ENCODE measurements at regions not wholly inside any gene's neighbourhood (a gene's known extent, or its start where the extent isn't known, plus 50 kb on each side); places are given as distances from the start of the nearest gene placed in this dataset.

DNA sequence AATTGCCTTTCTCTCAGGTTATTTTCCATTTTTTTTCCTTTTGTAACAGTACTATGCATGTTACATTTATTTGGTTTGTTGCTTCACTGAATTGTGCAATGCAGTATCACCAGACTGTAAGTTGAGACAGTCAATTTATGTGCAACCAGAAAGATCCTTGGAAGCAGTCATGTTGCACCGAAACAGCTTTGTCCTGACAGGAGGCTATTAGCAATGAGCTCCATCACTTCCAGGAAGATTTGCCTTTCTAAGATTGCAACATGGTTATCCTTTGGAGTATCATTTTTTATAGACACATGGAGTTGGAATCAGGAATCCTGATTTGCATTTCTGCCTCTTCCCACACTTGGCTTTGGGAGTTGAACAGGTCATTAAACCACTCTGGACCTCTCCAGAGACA is 84.5 kb upstream of the ST6GALNAC5 start:
- POLR2A ChIA-PET, result no interaction called here

More for the DNA sequence above, 84.5 kb upstream of the ST6GALNAC5 start:
- ATAC-seq, result no peak
- no peak for DNase-seq (ENCODE audit: low read depth, low spot score)
- intact Hi-C loops (cut with micrococcal nuclease; ENCODE audit: unreplicated experiment) (no loop called here), in situ Hi-C loops (cut with MboI) (no loop called here)
- no peaks in the 10 kb centered on the region for H3K36me3 ChIP-seq (ENCODE audit: control insufficient read depth in 2 of 2, insufficient read depth in 2 of 2, low read length in 1 of 2)
- no peaks in the 10 kb centered on the region for H3K27me3 ChIP-seq (replicated peaks in 1 of 2; ENCODE audit: control insufficient read depth in 2 of 2, insufficient read depth in 2 of 2, low read length in 1 of 2)
- no peak for FAIRE-seq
- SMC1A ChIA-PET (ENCODE audit: uncharacterized antibody, unreplicated experiment), result no interaction called here
- no peaks in the 10 kb centered on the region for H4K20me1 ChIP-seq (ENCODE audit: control insufficient read depth, insufficient read depth)
- no peak overlapping the region for H2AFZ ChIP-seq (ENCODE audit: control insufficient read depth, low read depth, low read length)
- TF ChIP-seq SMC3 (IDR thresholded peaks at IDR 0.05; ENCODE audit: borderline replicate concordance, low read length) (no peak), RCOR1 (conservative IDR thresholded peaks at IDR 0.05; ENCODE audit: low read depth, low read length) (no peak), SP1 (IDR thresholded peaks at IDR 0.05; ENCODE audit: low read depth, low read length) (no peak), TARDBP (IDR thresholded peaks at IDR 0.05; ENCODE audit: borderline replicate concordance) (no peak), SPI1 (IDR thresholded peaks at IDR 0.05; ENCODE audit: borderline replicate concordance, insufficient read depth, low read depth, low read length) (no peak), NR2F1 (conservative IDR thresholded peaks at IDR 0.05) (no peak), MYC (IDR thresholded peaks at IDR 0.05; ENCODE audit: insufficient read depth, insufficient read length, insufficient replicate concordance, low read length, severe bottlenecking) (no peak), WRNIP1 (IDR thresholded peaks at IDR 0.05; ENCODE audit: borderline replicate concordance, low read depth, low read length) (no peak), RAD21 (IDR thresholded peaks at IDR 0.05; ENCODE audit: insufficient read depth, low read depth, low read length) (no peak)
- TF ChIP-seq, protein P1, sequence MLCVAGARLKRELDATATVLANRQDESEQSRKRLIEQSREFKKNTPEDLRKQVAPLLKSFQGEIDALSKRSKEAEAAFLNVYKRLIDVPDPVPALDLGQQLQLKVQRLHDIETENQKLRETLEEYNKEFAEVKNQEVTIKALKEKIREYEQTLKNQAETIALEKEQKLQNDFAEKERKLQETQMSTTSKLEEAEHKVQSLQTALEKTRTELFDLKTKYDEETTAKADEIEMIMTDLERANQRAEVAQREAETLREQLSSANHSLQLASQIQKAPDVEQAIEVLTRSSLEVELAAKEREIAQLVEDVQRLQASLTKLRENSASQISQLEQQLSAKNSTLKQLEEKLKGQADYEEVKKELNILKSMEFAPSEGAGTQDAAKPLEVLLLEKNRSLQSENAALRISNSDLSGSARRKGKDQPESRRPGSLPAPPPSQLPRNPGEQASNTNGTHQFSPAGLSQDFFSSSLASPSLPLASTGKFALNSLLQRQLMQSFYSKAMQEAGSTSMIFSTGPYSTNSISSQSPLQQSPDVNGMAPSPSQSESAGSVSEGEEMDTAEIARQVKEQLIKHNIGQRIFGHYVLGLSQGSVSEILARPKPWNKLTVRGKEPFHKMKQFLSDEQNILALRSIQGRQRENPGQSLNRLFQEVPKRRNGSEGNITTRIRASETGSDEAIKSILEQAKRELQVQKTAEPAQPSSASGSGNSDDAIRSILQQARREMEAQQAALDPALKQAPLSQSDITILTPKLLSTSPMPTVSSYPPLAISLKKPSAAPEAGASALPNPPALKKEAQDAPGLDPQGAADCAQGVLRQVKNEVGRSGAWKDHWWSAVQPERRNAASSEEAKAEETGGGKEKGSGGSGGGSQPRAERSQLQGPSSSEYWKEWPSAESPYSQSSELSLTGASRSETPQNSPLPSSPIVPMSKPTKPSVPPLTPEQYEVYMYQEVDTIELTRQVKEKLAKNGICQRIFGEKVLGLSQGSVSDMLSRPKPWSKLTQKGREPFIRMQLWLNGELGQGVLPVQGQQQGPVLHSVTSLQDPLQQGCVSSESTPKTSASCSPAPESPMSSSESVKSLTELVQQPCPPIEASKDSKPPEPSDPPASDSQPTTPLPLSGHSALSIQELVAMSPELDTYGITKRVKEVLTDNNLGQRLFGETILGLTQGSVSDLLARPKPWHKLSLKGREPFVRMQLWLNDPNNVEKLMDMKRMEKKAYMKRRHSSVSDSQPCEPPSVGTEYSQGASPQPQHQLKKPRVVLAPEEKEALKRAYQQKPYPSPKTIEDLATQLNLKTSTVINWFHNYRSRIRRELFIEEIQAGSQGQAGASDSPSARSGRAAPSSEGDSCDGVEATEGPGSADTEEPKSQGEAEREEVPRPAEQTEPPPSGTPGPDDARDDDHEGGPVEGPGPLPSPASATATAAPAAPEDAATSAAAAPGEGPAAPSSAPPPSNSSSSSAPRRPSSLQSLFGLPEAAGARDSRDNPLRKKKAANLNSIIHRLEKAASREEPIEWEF (IDR thresholded peaks at IDR 0.05; ENCODE audit: insufficient replicate concordance, low read depth, low read length), result no peak
- no peaks in the 10 kb centered on the region for H3K79me2 ChIP-seq (ENCODE audit: control insufficient read depth, insufficient read depth, low read length)
- RAD21 ChIA-PET (ENCODE audit: unreplicated experiment), result no interaction called here
- H3K4me1 ChIP-seq (ENCODE audit: control insufficient read depth, insufficient read depth, low read length), result no peaks in the 10 kb centered on the region
- H3K4me3 ChIP-seq, result no peak overlapping the region
- WGBS (ENCODE audit: insufficient coverage, insufficient replicate concordance, low lambda C conversion rate, missing lambda C conversion rate), result 13% methylated on average over 1 of the region's 1 CpG
- no TSS peak for BruUV-seq (replicated peaks)
- no peak overlapping the region for H3K9ac ChIP-seq (ENCODE audit: control insufficient read depth, insufficient read depth, low read length)
- no peak overlapping the region for H3K27ac ChIP-seq (ENCODE audit: control insufficient read depth, insufficient read depth)
- no peak overlapping the region for H3K4me2 ChIP-seq (ENCODE audit: control insufficient read depth, insufficient read depth)
- CTCF ChIA-PET, result interaction anchor here (0.6 kb wide), 1 partner anchor 104 kb away, joined by 3 read pairs; no protein-coding TSS in a partner anchor
- no peaks in the 10 kb centered on the region for H3K9me3 ChIP-seq (replicated peaks; ENCODE audit: control insufficient read depth, insufficient read depth, low read length)

All from GM12878 (cell line).